ENCODE measurements at regions not wholly inside any gene's neighbourhood (a gene's known extent, or its start where the extent isn't known, plus 50 kb on each side); places are given as distances from the start of the nearest gene placed in this dataset.

DNA sequence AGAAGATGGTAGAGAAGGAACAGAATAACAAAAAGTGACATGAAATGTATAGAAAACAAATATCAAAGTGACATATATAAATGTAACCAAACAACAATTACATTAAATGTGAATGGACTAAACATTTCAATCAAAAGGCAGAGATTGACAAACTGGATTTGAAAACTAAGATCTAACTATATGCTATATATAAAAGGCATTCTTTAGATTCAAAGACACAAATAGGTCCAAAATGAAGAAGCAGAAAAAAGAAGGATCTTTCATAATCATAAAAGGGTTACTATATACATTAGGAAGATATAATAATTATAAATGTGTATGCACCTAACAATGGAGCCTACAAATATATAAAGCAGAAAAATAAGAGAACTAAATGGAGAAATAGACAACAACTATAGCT, 183.7 kb downstream of the METTL4 start:
- DNase-seq (ENCODE audit: low read depth), result no peak

DNA sequence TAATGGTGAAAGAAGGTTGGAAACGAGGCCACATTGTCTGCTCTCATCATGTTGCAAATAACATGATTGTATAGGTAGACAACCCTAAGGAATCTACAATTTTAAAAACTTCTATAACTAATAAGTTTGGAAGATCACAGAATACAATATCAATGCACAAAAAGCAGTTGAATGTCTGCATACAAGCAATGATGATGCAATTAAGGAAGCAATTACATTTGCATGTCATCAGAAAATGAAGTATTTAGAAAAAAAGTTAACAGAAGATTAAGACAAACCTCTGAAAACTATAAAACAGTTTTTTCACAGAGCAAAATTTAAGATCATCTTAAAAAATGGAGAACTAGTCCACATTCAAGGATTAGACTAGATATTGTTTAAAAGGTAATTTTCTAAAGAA, 181.1 kb downstream of the METTL4 start:
- no peak for DNase-seq (ENCODE audit: low read depth)

DNA sequence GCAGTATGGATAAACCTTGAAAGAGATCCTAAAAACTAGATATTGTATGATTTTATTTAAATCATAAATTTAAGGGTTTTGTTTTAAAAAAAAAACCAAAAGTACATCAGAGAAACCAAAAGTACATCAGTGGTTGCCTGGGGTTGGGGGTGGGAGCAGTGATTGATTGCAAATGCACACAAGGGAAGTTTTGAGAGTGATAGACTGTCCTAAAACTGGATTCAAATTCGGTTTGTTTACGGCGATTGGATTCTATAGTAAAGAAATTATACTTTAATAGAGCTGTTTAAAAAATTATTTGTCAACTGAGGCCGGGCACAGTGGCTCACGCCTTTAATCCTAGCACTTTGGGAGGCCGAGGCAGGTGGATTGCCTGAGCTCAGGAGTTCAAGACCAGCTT, 179.8 kb downstream of the METTL4 start:
- no peak for DNase-seq (ENCODE audit: low read depth)

DNA sequence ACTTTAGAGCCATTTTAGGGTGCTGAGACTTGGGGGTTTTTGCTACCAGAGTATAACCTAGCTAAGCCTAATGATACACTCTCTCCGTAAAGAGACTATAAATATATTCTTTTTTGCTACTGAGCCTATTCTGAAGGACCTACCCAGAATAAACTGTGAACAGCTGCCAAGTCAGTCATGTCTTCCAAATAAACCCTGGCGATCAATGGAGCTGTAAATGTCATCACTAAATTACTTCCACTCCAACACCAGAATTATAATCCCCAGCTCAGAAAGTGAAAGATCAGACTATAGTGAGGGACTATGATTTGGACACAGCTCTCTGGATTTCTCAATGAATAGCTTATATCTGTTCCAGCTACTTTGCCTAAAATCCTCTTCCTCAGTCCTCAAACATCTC, 178.9 kb downstream of the METTL4 start:
- DNase-seq (ENCODE audit: low read depth), result no peak

DNA sequence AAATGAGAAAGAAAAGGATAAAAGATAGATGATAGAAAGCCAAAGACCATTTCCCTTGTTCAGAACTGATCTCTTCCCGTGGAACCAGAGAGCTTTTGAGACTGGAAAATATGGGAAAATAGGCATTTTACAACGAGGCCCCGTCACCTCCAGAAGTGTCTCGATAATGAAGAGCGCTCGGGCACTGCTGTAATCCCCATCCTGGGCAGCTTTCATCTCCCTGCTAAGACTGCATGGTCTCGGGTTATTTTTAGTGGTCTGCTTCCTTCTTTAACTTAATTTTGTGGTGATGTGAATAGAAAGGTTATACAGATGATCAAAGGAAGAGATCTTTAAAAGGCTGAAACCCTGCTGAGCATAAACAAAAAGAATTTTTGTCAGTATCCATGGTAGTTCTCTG, 176.6 kb downstream of the METTL4 start:
- DNase-seq (ENCODE audit: low read depth), result no peak

DNA sequence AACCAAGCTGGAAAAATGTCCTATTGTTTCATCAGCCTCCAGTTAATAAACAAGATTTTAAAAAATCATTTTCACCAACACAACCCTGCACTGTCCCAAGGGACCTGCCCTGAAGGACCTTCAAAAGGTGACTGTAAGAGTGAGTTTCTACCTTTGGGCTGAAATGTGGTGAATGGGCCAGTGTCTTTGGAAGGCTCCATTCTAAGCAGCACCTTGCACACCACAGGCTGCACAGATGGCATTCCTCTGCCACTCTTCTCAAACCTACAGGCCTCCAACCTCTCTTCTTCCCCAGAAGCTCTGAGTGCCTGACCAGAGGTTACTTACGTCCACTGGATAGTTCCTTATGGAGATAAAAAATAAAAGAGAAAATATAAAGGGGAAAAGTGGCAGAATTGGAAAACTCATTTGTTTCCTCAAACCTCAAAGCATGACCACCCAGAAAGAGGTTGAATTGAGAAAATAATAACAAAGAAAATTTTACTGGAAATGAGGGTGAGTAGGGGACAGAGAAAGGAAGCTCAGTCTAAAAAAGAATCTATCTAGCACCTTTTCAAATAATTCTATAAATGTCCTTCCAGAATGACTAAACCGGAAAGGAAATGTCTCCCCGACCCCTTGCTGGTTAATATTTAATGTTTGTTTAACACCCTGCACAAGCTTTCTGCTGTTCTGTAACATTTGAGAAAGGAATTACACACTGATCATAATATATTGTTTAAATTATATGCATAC, 175.7 kb downstream of the METTL4 start:
- DNase-seq (ENCODE audit: low read depth), result no peak

DNA sequence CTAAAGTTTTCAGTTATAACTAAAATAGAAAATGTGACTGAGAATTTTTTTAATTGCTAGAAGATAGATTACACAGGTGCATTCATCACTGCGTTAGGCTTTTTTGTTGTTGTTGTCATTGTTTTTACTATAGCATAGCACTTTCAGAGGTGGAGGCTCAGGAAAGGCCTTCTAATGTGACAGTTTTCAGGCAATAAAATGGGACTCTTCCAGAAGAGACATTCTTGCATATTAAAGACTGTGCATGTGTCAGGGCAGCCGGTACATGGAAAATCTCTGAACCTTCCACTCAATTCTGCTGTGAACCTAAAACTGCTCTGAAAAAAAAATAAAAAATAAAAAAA, 175.2 kb downstream of the METTL4 start:
- no peak for DNase-seq (ENCODE audit: low read depth)

DNA sequence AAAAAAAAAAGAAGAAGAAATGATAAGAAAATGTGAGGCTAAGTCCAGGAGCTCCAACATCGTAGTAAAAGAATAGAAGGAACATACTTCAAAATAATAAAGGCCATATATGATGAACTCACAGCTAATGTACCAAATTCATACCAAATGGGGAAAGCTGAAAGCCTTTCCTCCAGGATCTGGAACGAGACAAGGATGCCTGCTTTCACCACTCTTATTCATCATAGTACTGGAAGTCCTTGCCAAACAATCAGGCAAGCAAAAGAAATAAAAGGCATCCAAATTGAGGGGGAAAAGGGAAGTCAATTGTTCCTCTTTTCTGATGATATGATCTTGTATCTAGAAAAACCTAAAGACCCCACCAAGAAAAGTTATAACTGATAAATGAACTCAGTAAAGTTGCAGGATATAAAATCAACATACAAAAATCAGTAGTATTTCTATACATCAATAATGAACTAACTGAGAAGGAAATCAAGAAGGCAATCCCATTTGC, 170.6 kb downstream of the METTL4 start:
- no peak for DNase-seq (ENCODE audit: low read depth)

DNA sequence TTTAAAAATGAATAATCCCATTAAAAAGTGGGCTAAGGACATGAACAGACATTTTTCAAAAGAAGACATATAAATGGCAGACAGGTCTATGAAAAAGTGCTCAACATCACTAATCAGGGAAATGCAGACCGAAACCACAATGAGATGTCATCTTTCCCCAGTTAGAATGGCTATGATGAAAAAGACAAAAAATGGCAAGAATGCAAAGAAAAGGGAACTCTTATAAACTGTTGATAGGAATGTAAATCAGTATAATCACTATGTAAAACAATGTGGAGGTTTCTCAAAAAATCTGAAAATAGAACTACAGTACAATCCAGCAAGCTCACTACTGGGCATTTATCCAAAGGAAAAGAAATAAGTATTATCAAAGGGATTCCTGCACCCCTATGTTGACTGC, 169.2 kb downstream of the METTL4 start:
- no peak for DNase-seq (ENCODE audit: low read depth)

DNA sequence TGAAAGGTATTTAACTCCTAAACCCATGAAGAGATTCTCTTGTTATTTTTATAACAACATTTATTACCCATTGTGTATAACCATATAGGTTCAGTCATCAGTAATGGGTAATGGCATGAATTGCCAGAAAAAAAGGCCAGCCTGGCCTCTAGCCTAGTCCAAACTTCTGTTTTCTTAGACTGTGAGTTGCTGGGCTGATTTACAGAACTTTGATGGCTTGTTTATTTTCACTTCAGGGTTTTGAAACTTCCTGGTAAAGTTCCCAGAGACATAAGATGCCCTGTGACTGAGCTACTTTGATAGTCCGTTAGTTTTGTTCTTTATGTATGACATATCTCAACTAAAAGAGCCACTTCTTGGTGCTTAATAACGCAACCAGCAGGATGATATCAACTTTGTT, 164.8 kb downstream of the METTL4 start:
- DNase-seq (ENCODE audit: low read depth), result no peak

DNA sequence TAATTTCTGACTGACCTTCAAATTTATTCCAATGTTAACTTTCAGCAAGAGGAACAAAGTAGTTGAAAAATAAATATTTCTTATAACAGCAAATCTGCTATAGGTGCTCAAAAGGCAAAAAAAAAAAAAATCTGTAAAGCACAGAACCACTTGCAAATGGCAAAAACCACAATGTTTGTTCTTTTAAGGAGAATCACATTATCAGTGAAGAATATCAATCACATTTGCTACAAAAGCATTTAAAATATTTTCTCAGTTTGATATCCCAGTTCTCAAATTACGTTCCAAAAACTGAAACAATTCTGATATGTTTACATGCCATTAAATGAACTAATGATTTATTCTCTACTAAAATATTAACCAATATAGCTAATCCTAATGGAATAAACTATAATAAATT, 163.3 kb downstream of the METTL4 start:
- DNase-seq (ENCODE audit: low read depth), result no peak

DNA sequence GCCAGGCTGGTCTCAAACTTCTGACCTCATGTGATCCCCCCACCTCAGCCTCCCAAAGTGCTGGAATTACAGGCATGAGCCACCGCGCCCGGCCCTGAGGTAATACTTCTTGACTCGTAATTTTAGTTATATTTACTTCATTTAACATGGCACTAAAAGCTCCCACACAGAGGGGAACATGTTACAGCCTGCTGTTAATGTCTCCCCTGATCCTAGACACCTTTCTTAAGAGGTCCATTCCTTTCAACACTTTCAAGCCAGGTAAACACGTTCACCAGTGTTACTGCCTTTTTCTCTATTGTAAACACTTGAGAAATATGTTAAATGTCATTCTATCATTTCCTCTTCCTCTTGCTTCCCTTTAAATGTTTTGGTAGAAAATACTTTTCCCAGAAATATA, 161.4 kb downstream of the METTL4 start:
- DNase-seq (ENCODE audit: low read depth), result no peak

DNA sequence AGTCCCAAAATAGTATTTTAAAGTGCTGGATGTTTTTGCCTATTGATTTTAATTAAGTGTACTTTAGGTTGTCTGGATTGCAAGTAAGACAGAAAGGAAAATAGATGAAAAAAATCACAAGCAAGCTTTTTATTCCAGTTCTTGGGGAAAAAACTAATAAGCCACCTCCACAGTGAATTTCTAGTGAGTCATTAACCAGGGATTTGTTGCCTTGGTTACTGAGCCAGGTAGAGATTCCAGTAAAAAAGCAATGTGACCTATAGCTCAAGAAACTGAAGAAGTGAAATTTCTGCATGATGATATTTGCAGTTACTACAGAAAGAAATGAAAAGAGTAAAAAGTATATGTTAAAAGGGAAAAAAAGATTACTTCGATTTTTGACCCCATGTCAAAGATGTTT, 160.6 kb downstream of the METTL4 start:
- no peak for DNase-seq (ENCODE audit: low read depth)

DNA sequence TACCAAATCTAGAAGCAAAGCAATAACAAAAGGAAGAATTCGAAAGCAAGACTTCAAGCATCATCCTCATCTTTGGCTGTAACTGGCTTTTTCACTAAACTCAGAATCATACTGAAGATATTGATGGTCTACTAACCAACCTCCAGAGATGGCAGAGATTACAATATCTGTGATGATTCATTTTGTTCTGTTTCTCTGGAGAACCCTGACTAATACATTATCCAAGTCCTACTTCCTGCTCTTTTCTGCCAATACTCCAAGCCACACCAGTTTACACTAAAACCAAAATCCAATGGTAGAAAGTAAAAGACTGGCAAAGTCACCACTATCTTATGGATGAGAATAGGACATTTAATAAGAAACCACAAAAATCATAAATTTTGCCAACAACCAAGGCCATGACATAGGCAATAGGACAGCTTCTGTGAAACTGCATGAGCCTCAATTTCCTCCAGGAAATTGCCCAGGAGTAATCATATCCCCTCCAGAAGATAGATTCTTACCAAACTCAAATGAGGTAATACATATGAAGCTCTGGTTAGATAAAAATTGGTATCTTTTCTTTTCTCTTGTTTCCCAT, 159.8 kb downstream of the METTL4 start:
- DNase-seq (ENCODE audit: low read depth), result no peak

DNA sequence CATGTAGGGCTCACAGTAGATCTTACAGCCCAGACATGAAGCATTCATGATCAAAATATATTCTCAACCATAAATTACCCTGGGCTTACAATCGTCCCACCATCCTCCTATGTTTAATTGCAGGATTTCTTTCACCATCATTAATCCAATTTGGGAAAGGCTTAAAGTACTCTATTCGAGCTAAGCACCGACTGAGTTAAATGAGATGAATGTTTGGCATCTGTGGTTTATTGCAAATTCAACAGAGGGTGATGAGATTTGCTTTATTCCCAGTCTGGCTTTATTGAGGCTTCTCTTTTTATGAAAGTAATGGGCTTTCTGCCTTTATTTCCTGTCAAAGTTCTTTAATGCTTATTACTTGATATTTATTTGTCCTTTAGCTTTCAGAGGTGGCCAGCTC, 159.0 kb downstream of the METTL4 start:
- DNase-seq (ENCODE audit: low read depth), result no peak

DNA sequence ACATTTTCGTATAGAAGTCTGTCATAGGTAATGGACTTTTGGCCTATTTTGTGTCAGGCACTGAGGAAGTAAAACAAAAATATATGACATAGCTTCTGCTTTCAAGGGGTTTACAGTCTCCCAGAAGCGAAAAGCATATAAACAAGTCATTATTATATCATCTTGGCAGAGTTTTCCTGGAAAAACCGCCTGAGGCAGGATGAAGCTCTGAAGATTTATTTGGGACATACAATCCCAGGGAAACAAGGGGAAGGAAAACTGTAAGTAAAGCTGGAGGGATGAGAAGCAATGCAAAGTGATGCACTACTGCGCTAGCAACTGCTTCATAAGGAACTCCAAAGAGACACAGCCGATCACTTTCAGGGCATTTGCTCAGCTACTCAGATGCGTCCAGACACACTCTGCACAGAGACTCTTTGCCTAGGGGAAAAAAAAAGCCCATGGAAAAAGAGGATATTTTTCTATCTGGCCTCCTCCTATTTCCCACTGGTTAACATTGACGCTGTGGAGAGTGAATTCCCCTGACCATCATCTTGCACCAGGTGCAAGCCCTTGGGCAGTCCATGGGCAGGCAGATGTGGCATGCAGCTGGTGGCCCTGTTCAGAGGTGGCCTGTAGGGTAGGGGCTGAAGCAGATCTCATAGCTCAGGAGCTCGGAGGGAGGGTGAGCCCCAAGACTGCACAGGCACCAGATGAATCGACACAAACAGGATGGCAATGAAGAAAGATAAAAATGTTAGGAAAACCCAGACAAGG, 158.1 kb downstream of the METTL4 start:
- DNase-seq (ENCODE audit: low read depth), result no peak

DNA sequence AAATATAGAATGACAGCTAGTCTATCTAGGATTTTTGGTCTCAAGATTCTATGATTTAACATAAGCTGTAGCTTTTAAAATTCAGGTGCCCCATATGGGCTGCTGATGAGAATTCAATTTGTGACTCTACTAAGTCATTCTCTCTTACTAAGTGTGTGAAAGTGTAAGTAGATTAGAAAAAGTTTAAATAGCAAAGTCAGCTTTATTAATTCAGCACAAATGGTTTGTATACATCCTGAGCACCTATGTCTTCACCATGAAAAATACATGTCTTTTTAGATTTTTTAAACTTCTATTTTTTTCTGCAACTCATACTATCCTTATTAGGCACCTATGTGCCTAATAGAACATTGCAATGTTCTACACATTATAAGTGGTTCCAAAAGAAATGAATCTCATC, 157.1 kb downstream of the METTL4 start:
- no peak for DNase-seq (ENCODE audit: low read depth)

DNA sequence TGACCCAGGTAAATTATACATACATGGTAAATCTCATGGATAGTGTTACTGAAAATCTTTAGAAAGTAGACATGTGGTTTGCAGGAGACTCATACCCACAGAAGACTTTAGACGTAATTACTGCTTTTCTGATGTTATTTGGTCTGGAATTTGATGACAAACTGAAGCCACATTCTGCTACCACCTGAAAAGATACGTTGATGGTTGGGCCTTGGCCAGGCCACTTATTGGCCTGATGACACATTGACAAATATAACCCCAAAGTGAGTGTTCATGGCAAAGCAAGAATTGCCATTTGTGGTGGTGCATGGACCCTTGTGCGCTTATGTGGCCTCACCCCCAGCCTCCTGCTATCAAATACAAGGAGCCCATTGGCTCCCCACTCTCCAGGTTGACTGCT, 155.6 kb downstream of the METTL4 start:
- no peak for DNase-seq (ENCODE audit: low read depth)

DNA sequence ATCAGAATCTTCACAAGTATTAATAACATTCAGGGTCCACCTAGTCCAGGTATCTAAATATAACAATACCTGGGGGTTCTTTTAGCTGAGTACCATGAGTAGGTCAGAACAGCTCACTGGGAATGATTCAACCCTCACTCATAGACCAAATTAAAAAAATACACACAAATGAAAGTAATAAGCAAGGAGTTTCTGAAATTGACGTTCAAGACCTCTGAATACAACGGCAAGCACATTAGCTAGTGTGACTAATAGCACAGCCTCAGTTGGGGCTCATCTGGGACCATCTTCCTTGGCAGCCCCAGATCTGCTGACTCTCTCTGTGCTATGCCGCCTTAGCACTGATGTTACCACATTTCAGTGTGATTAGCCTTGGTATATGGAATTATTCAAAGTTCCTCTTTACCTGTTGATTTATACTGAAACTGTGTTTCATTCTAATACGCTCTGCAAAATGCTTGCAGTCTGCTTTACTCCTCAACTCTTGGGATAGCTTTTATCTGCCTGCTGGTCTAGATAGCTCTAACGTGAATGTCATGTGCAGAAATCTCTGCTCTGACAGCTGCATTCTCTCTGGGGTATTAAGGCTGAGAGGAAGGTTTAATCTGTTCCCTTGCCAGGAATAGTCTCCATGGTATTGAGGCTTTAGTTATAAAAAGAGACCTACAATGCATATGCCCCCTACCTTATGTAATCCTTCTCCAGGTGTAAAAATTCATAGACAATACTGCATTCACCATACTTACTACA, 153.3 kb downstream of the METTL4 start:
- no peak for DNase-seq (ENCODE audit: low read depth)

DNA sequence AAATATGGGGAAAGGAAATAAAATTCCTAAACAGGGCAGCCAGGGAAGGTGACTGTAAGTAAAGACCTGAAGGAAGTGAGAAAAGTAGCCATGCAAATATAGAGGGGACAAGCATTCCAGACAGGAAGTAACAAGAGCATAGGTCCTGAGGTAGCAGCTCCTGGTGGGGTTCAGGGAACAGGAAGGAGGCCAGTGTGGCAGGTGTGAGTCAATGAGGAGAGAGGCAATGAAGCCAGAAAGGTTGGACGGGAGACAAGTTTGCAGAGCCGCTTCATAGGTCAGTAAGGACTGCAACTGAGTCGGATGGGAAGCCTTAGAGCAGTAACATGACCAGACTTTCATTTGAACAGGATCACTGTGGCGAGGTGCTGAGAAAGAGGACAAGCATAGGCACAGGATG, 150.9 kb downstream of the METTL4 start:
- no peak for DNase-seq (ENCODE audit: low read depth)

DNA sequence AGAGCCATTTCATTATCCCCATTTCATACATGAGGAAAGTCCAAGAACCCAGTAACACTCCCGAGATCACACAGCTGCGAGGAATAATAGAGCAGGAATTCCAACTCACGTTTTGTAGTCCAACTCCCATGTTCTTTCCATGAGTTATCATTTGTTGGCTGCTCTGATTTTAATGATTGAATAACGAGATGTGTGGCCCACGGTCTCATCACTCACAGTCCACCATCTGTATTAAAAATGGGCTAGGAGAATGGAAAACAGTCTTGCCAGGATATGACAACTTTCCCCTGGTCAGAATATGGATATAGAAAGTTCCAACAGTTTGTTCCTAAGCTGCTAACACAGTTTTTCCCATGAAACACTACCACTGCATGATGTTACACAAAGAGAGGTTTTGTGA, 147.5 kb downstream of the METTL4 start:
- no peak for DNase-seq (ENCODE audit: low read depth)

DNA sequence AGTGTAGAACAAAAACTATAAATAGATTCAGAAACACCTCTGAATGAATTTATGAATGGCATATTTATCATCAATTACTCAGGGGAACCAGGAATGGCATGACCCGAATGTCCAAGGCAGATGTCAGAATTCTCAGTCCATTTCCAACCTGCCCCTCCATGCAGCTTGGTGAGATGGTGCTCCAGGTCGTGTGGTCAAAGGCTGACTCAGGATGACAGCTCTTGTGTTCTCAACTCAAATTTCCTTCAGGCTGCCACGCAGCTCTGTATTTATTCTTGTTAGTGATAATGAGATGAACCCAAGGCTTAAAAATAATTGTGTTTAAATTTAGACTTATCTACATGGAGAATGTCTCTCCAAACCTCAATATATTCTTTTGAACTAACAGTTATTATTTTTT, 146.9 kb downstream of the METTL4 start:
- no peak for DNase-seq (ENCODE audit: low read depth)

All from CMK (cell line).